ENCODE measurements at regions not wholly inside any gene's neighbourhood (a gene's known extent, or its start where the extent isn't known, plus 50 kb on each side); places are given as distances from the start of the nearest gene placed in this dataset.

DNA sequence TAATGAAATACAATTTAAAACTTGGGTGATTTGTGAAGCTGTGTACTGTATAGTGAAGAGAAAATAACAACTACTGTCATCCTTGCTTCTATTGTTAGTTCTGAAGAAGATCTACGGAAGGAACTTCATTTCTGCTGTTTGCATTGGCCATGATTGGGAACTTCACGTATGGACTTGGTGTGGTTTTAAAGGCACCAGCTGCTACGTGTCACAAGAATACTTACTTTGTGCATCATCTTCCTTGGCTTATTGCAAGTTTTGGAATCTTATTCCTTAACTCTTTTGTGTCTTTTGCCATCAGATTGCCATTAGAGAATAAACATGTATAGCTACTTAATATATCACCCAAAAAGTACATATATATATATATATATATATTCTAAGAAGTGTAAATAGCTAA lies 75.0 kb upstream of the VEPH1 start:
- no peak for DNase-seq (ENCODE audit: low read depth)
- no peak overlapping the region for H3K4me3 ChIP-seq (replicated peaks; ENCODE audit: low read depth, low read length)
- TF ChIP-seq, protein P1, sequence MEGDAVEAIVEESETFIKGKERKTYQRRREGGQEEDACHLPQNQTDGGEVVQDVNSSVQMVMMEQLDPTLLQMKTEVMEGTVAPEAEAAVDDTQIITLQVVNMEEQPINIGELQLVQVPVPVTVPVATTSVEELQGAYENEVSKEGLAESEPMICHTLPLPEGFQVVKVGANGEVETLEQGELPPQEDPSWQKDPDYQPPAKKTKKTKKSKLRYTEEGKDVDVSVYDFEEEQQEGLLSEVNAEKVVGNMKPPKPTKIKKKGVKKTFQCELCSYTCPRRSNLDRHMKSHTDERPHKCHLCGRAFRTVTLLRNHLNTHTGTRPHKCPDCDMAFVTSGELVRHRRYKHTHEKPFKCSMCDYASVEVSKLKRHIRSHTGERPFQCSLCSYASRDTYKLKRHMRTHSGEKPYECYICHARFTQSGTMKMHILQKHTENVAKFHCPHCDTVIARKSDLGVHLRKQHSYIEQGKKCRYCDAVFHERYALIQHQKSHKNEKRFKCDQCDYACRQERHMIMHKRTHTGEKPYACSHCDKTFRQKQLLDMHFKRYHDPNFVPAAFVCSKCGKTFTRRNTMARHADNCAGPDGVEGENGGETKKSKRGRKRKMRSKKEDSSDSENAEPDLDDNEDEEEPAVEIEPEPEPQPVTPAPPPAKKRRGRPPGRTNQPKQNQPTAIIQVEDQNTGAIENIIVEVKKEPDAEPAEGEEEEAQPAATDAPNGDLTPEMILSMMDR (IDR thresholded peaks at IDR 0.05; ENCODE audit: low read length, missing control alignments): no peak

DNA sequence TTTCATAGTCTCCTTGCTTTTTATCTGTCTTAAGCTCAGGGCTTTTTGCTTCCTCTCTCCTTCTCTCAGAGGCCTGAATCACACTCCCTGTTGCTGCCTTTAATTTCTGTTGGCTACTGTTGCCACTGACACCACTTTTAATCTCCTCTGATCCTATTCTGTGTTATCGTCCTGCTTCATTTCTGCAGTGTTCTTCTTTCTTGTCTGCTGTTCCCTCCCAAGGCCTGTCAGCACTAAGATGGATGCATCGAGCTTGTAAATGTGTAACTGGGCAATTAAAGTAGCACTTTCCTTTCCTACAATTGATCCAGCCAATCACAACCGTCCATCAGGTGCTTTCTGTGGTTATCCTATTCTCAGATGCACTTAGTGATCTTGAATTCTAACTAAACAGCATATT lies 71.3 kb upstream of the VEPH1 start:
- DNase-seq (ENCODE audit: low read depth): no peak
- H3K4me3 ChIP-seq (replicated peaks; ENCODE audit: low read depth, low read length): no peak overlapping the region
- TF ChIP-seq, protein P1 (IDR thresholded peaks at IDR 0.05; ENCODE audit: low read length, missing control alignments): no peak

DNA sequence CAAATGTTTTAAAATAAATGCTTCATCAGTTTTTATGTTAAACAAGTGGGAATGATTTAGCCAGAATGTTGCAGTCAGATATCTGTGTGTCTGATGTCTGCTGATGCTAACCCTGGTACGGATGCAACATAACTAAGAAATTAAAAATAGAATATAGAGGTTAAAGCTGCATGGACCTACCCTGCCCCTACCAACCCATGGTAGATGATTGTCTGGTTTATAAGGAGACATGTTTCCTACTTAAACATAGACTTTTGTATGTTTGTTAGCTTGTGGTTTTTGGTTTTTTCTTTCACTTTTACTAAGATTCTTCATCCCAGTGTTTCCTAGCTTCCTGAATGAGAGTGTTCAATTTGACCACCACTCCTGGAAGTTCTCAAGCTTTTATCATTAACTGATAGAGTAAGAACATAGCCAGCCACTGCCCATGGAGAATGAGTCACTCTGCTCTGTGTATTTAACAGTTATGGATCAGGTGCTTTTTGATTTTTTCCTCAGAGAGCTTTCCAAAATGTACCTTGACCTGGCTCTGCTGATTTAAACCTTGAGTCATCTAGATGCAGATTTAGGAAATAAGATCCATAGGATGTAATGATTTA lies 70.7 kb upstream of the VEPH1 start:
- H3K4me3 ChIP-seq (replicated peaks; ENCODE audit: low read depth, low read length): no peak overlapping the region
- peak; percentile 17 for DNase-seq (ENCODE audit: low read depth)
- TF ChIP-seq, protein P1 (IDR thresholded peaks at IDR 0.05; ENCODE audit: low read length, missing control alignments): no peak

DNA sequence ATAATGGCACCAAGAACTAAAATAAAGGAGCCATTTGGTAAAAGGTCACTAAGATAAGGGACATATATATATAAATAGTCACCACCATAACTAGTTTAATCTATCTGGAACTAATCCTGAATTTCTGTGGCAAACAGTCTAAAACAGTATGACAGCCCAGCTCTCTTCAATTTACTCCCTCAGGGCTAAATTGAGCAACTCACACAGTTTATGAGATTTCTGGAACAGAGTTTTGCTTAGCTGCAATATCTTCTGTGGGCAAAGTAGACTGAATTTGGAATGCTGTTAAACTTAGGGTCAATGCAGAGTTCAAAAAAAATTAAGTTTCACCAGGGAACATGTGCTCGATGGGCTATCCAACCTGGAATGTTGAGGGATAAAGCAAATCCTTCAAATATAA lies 70.1 kb upstream of the VEPH1 start:
- DNase-seq (ENCODE audit: low read depth): peak; percentile 31
- TF ChIP-seq, protein P1 (IDR thresholded peaks at IDR 0.05; ENCODE audit: low read length, missing control alignments): no peak

DNA sequence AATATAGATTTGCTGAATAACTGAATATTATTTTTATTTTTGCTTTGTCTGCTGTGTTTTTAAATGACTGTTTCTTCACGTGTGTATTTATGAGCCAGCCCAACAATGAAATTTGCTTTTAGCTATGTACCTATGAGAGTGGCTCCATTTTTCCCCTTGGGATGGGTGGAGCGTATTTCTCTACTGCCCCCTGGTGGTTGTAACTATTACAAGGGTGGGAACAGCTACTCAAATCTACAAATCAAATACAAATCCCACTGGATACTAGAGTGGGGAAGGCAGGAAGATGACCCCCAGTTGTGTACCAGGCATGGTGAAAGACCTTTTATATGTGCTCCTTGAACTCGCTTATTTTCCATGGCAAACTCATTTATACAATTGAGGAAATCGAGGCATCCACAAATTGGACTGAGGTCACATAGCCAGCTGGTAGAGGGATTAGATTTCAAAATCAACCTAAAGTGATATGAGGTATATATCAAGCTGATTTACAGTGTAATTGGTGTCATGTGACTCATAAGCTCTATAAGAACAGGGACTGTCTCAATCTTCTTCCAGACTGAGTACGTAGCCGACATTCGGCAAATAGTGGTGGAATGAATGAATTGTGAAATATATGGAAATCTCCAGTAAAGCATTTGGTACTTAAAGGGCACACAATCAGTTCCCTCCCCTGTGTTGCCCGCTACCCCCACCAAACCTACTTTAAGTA lies 69.5 kb upstream of the VEPH1 start:
- TF ChIP-seq, protein P1 (IDR thresholded peaks at IDR 0.05; ENCODE audit: low read length, missing control alignments): peak; percentile 86
- peak; percentile 81 for DNase-seq (ENCODE audit: low read depth)
- H3K4me3 ChIP-seq (replicated peaks; ENCODE audit: low read depth, low read length): no peak overlapping the region

More for the DNA sequence above, 70.1 kb upstream of the VEPH1 start:
- H3K4me3 ChIP-seq (replicated peaks; ENCODE audit: low read depth, low read length): no peak overlapping the region

DNA sequence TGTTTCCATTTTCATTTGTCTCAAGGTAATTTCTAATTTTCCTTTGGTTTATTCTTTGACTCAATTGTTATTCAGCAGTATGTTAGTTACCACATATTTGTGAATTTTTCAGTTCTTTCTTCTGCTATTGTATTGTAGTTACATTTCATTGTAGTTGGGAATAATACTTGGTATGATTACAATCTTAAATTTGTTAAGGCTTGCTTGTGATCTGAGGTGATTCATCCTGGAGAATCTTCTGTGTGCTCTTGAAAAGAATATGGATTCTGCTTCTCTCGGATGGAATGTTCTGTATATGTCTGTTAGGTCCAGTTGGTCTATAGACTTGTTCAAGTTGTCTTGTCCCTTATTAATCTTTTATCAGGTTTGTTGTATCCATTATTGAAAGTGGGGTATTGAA lies 63.4 kb upstream of the VEPH1 start:
- H3K4me3 ChIP-seq (replicated peaks; ENCODE audit: low read depth, low read length): no peak overlapping the region
- TF ChIP-seq, protein P1 (IDR thresholded peaks at IDR 0.05; ENCODE audit: low read length, missing control alignments): no peak
- peak; percentile 31 for DNase-seq (ENCODE audit: low read depth)

DNA sequence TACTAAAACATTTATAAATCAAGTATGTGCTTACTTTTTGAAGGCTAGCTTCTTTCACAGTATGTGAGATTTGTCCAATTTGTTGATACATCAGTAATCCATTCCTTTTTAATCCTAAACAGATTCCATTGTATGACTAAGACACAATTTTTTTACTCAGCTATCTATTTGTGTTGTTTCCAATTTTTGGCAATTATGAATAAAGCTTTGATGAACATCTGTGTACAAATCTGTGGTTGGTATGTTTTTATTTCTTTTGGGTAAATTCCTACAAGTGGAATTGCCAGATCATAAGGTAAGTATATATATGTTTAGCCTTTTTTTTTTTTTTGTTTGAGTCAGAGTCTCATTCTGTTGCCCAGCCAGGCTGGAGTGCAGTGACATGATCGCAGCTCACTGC lies 56.2 kb upstream of the VEPH1 start:
- TF ChIP-seq, protein P1 (IDR thresholded peaks at IDR 0.05; ENCODE audit: low read length, missing control alignments): no peak
- DNase-seq (ENCODE audit: low read depth): no peak
- H3K4me3 ChIP-seq (replicated peaks; ENCODE audit: low read depth, low read length): no peak overlapping the region
